Coronary artery (tissue), 2 donors: ENCODE measurements at regions not wholly inside any gene's neighbourhood (a gene's known extent, or its start where the extent isn't known, plus 50 kb on each side); places are given as distances from the start of the nearest gene placed in this dataset.

Experiments used
- DNase-seq: peaks from one replicate; pipeline ENCODE4 v3.0.0-alpha.2; 2017; ENCODE audit warnings: low spot score
- H3K27ac ChIP-seq, 2 donors: fragments of 200-600 bp; sonication (generic); one replicate each; pipeline ENCODE4 v1.5.1; 2016 to 2019
- H3K4me3 ChIP-seq: fragments of 200-600 bp; sonication (generic); 2 replicates; pipeline ENCODE4 v1.5.1; 2016; ENCODE audit warnings: mild to moderate bottlenecking, moderate library complexity
- TF ChIP-seq, protein P1 (sequence below): fragments of 200-600 bp; sonication (generic); IDR thresholded peaks from one replicate; pipeline ENCODE4 v1.5.1; 2019; ENCODE audit warnings: antibody characterized with exemption

DNA sequence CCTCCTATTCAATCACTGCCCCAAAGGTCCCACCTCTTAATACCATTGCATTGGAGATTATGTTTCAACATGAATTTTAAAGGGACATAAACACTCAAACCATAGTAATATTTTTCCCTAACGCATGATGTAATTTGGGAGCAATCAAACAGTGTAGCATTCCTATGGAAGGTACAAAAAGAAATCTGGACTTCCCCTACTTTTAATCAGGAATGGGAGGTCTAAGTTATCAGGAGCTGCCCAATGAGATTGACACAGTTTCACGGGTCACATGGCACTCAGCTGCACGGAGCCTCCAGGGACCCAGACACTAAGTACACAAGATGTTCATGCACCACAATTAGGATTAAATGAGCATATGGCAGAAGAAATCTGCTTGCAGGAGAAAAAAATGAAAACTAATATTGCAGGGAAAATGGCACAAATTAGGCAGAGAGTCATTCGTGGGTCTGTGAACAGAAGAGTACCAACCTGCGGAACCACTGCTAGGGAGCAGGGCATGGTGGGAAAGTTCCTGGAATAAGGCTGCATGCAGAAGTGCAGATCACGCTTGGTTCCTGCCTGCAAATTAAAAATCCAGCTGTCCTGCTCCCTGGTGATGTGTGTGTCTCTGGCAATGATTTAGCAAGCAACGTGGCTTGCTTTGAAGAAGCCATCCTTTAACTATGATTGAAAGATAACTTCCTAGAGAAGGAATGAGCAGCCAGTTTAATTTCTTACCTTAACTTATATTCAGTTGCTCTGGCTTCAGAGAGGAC lies 326.6 kb upstream of the ID2 start:
- TF ChIP-seq, protein P1, sequence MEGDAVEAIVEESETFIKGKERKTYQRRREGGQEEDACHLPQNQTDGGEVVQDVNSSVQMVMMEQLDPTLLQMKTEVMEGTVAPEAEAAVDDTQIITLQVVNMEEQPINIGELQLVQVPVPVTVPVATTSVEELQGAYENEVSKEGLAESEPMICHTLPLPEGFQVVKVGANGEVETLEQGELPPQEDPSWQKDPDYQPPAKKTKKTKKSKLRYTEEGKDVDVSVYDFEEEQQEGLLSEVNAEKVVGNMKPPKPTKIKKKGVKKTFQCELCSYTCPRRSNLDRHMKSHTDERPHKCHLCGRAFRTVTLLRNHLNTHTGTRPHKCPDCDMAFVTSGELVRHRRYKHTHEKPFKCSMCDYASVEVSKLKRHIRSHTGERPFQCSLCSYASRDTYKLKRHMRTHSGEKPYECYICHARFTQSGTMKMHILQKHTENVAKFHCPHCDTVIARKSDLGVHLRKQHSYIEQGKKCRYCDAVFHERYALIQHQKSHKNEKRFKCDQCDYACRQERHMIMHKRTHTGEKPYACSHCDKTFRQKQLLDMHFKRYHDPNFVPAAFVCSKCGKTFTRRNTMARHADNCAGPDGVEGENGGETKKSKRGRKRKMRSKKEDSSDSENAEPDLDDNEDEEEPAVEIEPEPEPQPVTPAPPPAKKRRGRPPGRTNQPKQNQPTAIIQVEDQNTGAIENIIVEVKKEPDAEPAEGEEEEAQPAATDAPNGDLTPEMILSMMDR, result no peak
- Histone ChIP-seq H3K27ac (no peak overlapping the region), H3K4me3 (no peak overlapping the region)
- DNase-seq, result no peak

DNA sequence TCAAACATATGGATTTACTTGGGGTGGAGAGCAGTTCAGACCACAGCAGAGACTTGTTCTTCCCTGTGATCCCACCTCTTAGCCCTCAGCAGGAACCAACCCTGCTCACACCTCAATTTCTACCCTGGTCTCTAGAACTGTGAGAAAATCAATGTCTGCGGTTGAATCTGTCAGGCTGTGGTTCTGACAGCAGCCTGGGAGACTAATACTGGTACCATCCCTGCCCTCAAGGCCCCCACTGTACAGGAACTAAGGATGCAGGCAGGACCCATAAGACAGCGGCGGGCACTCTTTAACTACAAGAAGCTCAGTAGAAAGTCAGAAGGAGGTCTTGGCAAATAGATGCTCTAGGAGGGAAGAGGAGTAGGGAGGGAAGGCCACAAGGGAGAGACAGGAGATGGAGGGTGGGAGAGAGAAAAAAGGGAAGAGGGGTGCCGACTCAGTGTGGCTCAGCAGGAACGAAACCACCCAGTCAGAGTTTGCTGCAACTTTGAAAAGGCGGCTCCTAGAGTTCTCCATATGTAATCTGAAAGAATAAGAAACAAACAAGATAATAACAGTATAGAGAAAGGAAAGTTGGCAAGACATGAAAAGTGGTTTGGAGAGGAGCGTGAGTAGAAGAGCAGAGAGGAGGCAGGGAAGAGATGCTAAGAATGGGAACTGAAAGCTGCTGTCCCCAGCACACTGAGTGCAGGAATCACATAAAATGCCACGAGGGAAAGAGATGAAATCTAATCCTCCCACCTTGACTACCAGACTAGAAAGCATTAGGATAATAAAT lies 323.9 kb upstream of the ID2 start:
- TF ChIP-seq, protein P1, result no peak
- H3K4me3 ChIP-seq, result no peak overlapping the region
- H3K27ac ChIP-seq, result no peak overlapping the region
- no peak for DNase-seq

DNA sequence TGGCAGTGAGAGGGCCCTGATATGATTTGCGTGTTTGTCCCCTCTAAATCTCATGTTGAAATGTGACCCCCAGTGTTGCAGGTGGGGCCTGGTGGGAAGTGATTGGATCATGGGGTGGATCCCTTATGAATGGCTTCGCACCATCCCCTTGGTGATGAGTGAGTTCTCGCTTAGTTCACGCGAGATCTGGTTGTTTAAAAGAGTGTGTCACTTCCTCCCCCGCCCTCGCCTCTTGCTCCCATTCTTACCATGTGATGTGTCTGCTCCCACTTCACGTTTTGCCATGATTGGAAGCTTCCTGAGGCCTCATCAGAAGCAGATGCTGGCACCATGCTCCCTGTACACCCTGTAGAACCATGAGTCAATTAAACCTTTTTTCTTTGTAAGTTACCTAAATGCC lies 319.9 kb upstream of the ID2 start:
- Histone ChIP-seq H3K4me3 (no peak overlapping the region), H3K27ac (no peak overlapping the region)
- no peak for DNase-seq
- TF ChIP-seq, protein P1, result no peak

DNA sequence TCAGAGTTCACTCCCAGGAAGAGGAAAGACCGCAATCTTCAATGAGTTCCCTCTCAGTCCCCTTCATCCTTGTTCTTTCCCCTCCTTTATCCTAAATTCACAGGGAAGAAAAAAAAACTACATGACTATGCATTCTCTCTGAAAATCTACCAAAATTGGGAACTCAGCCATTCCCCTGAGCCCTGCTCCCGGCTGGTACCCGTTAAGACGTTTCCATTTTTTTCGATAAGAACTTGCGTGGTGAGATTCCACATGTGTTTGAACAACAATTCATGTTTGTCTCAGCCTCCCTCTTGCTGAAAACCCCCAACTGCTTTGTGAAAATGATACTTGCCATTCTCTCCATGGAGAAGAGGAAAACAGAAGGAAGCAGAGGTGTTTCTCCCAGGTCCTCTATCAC lies 318.7 kb upstream of the ID2 start:
- no peak for DNase-seq
- Histone ChIP-seq H3K27ac (no peak overlapping the region), H3K4me3 (no peak overlapping the region)
- TF ChIP-seq, protein P1, result no peak

DNA sequence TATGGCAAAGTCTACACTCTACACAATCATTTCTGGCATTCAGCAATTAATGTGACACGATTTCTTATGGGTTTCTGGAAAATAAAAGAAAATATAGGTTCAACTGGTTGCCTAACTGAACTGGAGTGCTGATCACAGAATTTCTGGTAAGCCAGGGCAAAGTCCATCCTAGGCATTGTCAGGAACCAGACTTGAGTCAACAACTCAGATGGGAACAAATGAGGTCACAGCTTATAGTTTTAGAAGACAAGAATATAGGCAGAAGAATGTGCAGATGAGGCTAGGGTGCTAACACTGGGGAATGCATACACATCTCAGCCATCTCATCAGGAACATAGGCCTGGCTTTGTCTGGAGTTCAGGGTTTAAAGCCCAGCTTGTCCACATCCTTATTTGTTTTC lies 317.2 kb upstream of the ID2 start:
- H3K27ac ChIP-seq, result no peak overlapping the region

DNA sequence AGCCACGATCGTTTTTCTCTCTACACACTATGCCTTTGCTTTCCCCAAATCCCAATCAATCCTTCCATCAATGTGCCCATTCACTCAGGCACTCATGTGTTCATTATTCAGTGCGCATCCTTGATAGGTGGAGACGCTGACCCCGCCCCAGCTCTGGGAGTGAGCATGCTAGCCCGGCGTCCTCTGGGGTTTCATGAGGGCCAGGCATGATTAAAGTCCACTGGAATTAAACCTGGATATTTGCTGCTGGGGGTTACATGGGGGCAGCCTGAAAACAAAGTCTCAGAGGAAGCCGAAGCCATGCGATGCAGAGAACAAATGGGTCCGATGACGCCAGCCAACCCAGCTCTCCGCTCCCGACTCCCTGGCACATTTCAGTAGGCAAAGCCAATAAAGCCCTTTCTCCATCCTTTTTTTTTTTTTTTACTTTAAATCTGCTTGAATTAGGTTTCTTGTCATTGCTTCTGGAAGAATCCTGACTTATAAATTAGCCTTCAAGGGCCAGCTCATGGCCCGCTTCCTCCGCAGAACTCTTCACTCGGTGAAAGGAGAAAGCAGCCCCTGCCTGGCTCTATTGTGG lies 316.4 kb upstream of the ID2 start:
- DNase-seq, result no peak
- TF ChIP-seq, protein P1, result no peak
- no peak overlapping the region for H3K4me3 ChIP-seq
- H3K27ac ChIP-seq, result no peak overlapping the region

More for the DNA sequence above, 317.2 kb upstream of the ID2 start:
- TF ChIP-seq, protein P1, result no peak
- no peak overlapping the region for H3K4me3 ChIP-seq
- DNase-seq, result no peak
